ENCODE measurements at regions not wholly inside any gene's neighbourhood (a gene's known extent, or its start where the extent isn't known, plus 50 kb on each side); places are given as distances from the start of the nearest gene placed in this dataset.

- H3K4me1 ChIP-seq (ENCODE audit: control insufficient read depth in 2 of 2, insufficient read depth in 2 of 2, low read length in 2 of 2), result peaks cover 0 to 5% of the 10 kb centered on the region in 2 donors
- no peaks in the 10 kb centered on the region for H3K27me3 ChIP-seq (ENCODE audit: control insufficient read depth in 2 of 2, insufficient read depth in 1 of 2, low read length in 1 of 2)
- 97% methylated on average over 3 of the region's 3 CpGs for WGBS
- no peak for DNase-seq (ENCODE audit: low read depth in 6 of 9, low spot score in 9 of 9)
- no peak overlapping the region for H3K27ac ChIP-seq (ENCODE audit: low read depth in 1 of 2, low read length in 1 of 2)
- H3K36me3 ChIP-seq (ENCODE audit: control insufficient read depth in 2 of 2, insufficient read depth in 2 of 2, low read length in 1 of 2), result no peaks in the 10 kb centered on the region
- no peak overlapping the region for H3K4me3 ChIP-seq (ENCODE audit: low read length in 2 of 2)
- H3K9me3 ChIP-seq (ENCODE audit: control insufficient read depth in 2 of 2, insufficient read depth in 1 of 2, low read length in 1 of 2), result no peaks in the 10 kb centered on the region
Observed at GRCh38 chr2:4049463-4049862, 346.1 kb downstream of the DCDC2C start.

- Histone ChIP-seq H3K27ac (ENCODE audit: low read depth in 1 of 2, low read length in 1 of 2) (no peak overlapping the region), H3K9me3 (ENCODE audit: control insufficient read depth in 2 of 2, insufficient read depth in 1 of 2, low read length in 1 of 2) (no peaks in the 10 kb centered on the region), H3K4me1 (ENCODE audit: control insufficient read depth in 2 of 2, insufficient read depth in 2 of 2, low read length in 2 of 2) (peaks cover 0 to 2% of the 10 kb centered on the region in 2 donors), H3K36me3 (ENCODE audit: control insufficient read depth in 2 of 2, insufficient read depth in 2 of 2, low read length in 1 of 2) (no peaks in the 10 kb centered on the region), H3K4me3 (ENCODE audit: low read length in 2 of 2) (no peak overlapping the region), H3K27me3 (ENCODE audit: control insufficient read depth in 2 of 2, insufficient read depth in 1 of 2, low read length in 1 of 2) (no peaks in the 10 kb centered on the region)
- DNase-seq (ENCODE audit: low read depth in 6 of 9, low spot score in 9 of 9), result peak in 1 of 9 donors; percentile 21
- WGBS, result 75% methylated on average over 7 of the region's 7 CpGs
Observed at GRCh38 chr2:4053769-4054493, 350.6 kb downstream of the DCDC2C start.

GRCh38 chr2:4066217-4066616 lies 362.8 kb downstream of the DCDC2C start:
- Histone ChIP-seq H3K4me1 (ENCODE audit: control insufficient read depth in 2 of 2, insufficient read depth in 2 of 2, low read length in 2 of 2) (no peaks in the 10 kb centered on the region), H3K4me3 (ENCODE audit: low read length in 2 of 2) (no peak overlapping the region), H3K27ac (ENCODE audit: low read depth in 1 of 2, low read length in 1 of 2) (no peak overlapping the region), H3K36me3 (ENCODE audit: control insufficient read depth in 2 of 2, insufficient read depth in 2 of 2, low read length in 1 of 2) (no peaks in the 10 kb centered on the region), H3K27me3 (ENCODE audit: control insufficient read depth in 2 of 2, insufficient read depth in 1 of 2, low read length in 1 of 2) (no peaks in the 10 kb centered on the region), H3K9me3 (ENCODE audit: control insufficient read depth in 2 of 2, insufficient read depth in 1 of 2, low read length in 1 of 2) (no peaks in the 10 kb centered on the region)
- DNase-seq (ENCODE audit: low read depth in 6 of 9, low spot score in 9 of 9), result no peak
- 88% methylated on average over 4 of the region's 4 CpGs for WGBS

- DNase-seq (ENCODE audit: low read depth in 6 of 9, low spot score in 9 of 9), result no peak
- 93% methylated on average over 11 of the region's 11 CpGs for WGBS
- Histone ChIP-seq H3K9me3 (ENCODE audit: control insufficient read depth in 2 of 2, insufficient read depth in 1 of 2, low read length in 1 of 2) (no peaks in the 10 kb centered on the region), H3K4me3 (ENCODE audit: low read length in 2 of 2) (no peak overlapping the region), H3K27ac (ENCODE audit: low read depth in 1 of 2, low read length in 1 of 2) (no peak overlapping the region), H3K36me3 (ENCODE audit: control insufficient read depth in 2 of 2, insufficient read depth in 2 of 2, low read length in 1 of 2) (no peaks in the 10 kb centered on the region), H3K4me1 (ENCODE audit: control insufficient read depth in 2 of 2, insufficient read depth in 2 of 2, low read length in 2 of 2) (no peaks in the 10 kb centered on the region), H3K27me3 (ENCODE audit: control insufficient read depth in 2 of 2, insufficient read depth in 1 of 2, low read length in 1 of 2) (no peaks in the 10 kb centered on the region)
Observed at GRCh38 chr2:4073026-4073569, 369.7 kb downstream of the DCDC2C start.

GRCh38 chr2:4077017-4077416 lies 373.6 kb downstream of the DCDC2C start:
- no peak for DNase-seq (ENCODE audit: low read depth in 6 of 9, low spot score in 9 of 9)
- Histone ChIP-seq H3K9me3 (ENCODE audit: control insufficient read depth in 2 of 2, insufficient read depth in 1 of 2, low read length in 1 of 2) (no peaks in the 10 kb centered on the region), H3K27me3 (ENCODE audit: control insufficient read depth in 2 of 2, insufficient read depth in 1 of 2, low read length in 1 of 2) (no peaks in the 10 kb centered on the region), H3K27ac (ENCODE audit: low read depth in 1 of 2, low read length in 1 of 2) (no peak overlapping the region), H3K4me3 (ENCODE audit: low read length in 2 of 2) (no peak overlapping the region), H3K4me1 (ENCODE audit: control insufficient read depth in 2 of 2, insufficient read depth in 2 of 2, low read length in 2 of 2) (no peaks in the 10 kb centered on the region), H3K36me3 (ENCODE audit: control insufficient read depth in 2 of 2, insufficient read depth in 2 of 2, low read length in 1 of 2) (no peaks in the 10 kb centered on the region)
- 82% methylated on average over 3 of the region's 3 CpGs for WGBS

- Histone ChIP-seq H3K27ac (ENCODE audit: low read depth in 1 of 2, low read length in 1 of 2) (no peak overlapping the region), H3K9me3 (ENCODE audit: control insufficient read depth in 2 of 2, insufficient read depth in 1 of 2, low read length in 1 of 2) (no peaks in the 10 kb centered on the region), H3K4me3 (ENCODE audit: low read length in 2 of 2) (no peak overlapping the region), H3K4me1 (ENCODE audit: control insufficient read depth in 2 of 2, insufficient read depth in 2 of 2, low read length in 2 of 2) (no peaks in the 10 kb centered on the region), H3K36me3 (ENCODE audit: control insufficient read depth in 2 of 2, insufficient read depth in 2 of 2, low read length in 1 of 2) (no peaks in the 10 kb centered on the region), H3K27me3 (ENCODE audit: control insufficient read depth in 2 of 2, insufficient read depth in 1 of 2, low read length in 1 of 2) (no peaks in the 10 kb centered on the region)
- 88% methylated on average over 7 of the region's 7 CpGs for WGBS
- DNase-seq (ENCODE audit: low read depth in 6 of 9, low spot score in 9 of 9), result no peak
Observed at GRCh38 chr2:4085186-4085585, 381.8 kb downstream of the DCDC2C start.

- H3K36me3 ChIP-seq (ENCODE audit: control insufficient read depth in 2 of 2, insufficient read depth in 2 of 2, low read length in 1 of 2), result no peaks in the 10 kb centered on the region
- WGBS, result 90% methylated on average over 14 of the region's 14 CpGs
- no peaks in the 10 kb centered on the region for H3K4me1 ChIP-seq (ENCODE audit: control insufficient read depth in 2 of 2, insufficient read depth in 2 of 2, low read length in 2 of 2)
- no peak overlapping the region for H3K27ac ChIP-seq (ENCODE audit: low read depth in 1 of 2, low read length in 1 of 2)
- DNase-seq (ENCODE audit: low read depth in 6 of 9, low spot score in 9 of 9), result no peak
- no peak overlapping the region for H3K4me3 ChIP-seq (ENCODE audit: low read length in 2 of 2)
- H3K27me3 ChIP-seq (ENCODE audit: control insufficient read depth in 2 of 2, insufficient read depth in 1 of 2, low read length in 1 of 2), result no peaks in the 10 kb centered on the region
- H3K9me3 ChIP-seq (ENCODE audit: control insufficient read depth in 2 of 2, insufficient read depth in 1 of 2, low read length in 1 of 2), result no peaks in the 10 kb centered on the region
Observed at GRCh38 chr2:4090668-4091630, 387.6 kb downstream of the DCDC2C start.

GRCh38 chr2:4091869-4092268 lies 388.5 kb downstream of the DCDC2C start:
- no peaks in the 10 kb centered on the region for H3K9me3 ChIP-seq (ENCODE audit: control insufficient read depth in 2 of 2, insufficient read depth in 1 of 2, low read length in 1 of 2)
- DNase-seq (ENCODE audit: low read depth in 6 of 9, low spot score in 9 of 9), result no peak
- no peaks in the 10 kb centered on the region for H3K27me3 ChIP-seq (ENCODE audit: control insufficient read depth in 2 of 2, insufficient read depth in 1 of 2, low read length in 1 of 2)
- H3K27ac ChIP-seq (ENCODE audit: low read depth in 1 of 2, low read length in 1 of 2), result no peak overlapping the region
- WGBS, result 97% methylated on average over 3 of the region's 3 CpGs
- H3K4me3 ChIP-seq (ENCODE audit: low read length in 2 of 2), result no peak overlapping the region
- no peaks in the 10 kb centered on the region for H3K4me1 ChIP-seq (ENCODE audit: control insufficient read depth in 2 of 2, insufficient read depth in 2 of 2, low read length in 2 of 2)
- H3K36me3 ChIP-seq (ENCODE audit: control insufficient read depth in 2 of 2, insufficient read depth in 2 of 2, low read length in 1 of 2), result no peaks in the 10 kb centered on the region

GRCh38 chr2:4094743-4095142 lies 391.4 kb downstream of the DCDC2C start:
- WGBS, result 95% methylated on average over 8 of the region's 8 CpGs
- no peaks in the 10 kb centered on the region for H3K36me3 ChIP-seq (ENCODE audit: control insufficient read depth in 2 of 2, insufficient read depth in 2 of 2, low read length in 1 of 2)
- no peak overlapping the region for H3K27ac ChIP-seq (ENCODE audit: low read depth in 1 of 2, low read length in 1 of 2)
- H3K4me3 ChIP-seq (ENCODE audit: low read length in 2 of 2), result no peak overlapping the region
- no peaks in the 10 kb centered on the region for H3K4me1 ChIP-seq (ENCODE audit: control insufficient read depth in 2 of 2, insufficient read depth in 2 of 2, low read length in 2 of 2)
- no peak for DNase-seq (ENCODE audit: low read depth in 6 of 9, low spot score in 9 of 9)
- H3K9me3 ChIP-seq (ENCODE audit: control insufficient read depth in 2 of 2, insufficient read depth in 1 of 2, low read length in 1 of 2), result no peaks in the 10 kb centered on the region
- no peaks in the 10 kb centered on the region for H3K27me3 ChIP-seq (ENCODE audit: control insufficient read depth in 2 of 2, insufficient read depth in 1 of 2, low read length in 1 of 2)
